Spleen (tissue), 7 donors: ENCODE measurements at regions not wholly inside any gene's neighbourhood (a gene's known extent, or its start where the extent isn't known, plus 50 kb on each side); places are given as distances from the start of the nearest gene placed in this dataset.

Source experiments
- CTCF ChIP-seq, 11 experiments: fragments of 200-600 bp in 7 of 11; fragments of 450-650 bp in 4 of 11; sonication (generic) in 4 of 11; IDR thresholded peaks in 8 of 11; conservative IDR thresholded peaks in 3 of 11; 1 replicate in 7 of 11; 2 replicates in 4 of 11; pipeline versions ENCODE4 v1.4.0 to v1.8.0; 2016 to 2021; ENCODE audit warnings: antibody characterized with exemption in 11 of 11, inconsistent platforms in 4 of 11, mild to moderate bottlenecking in 1 of 11
- POLR2AphosphoS5 ChIP-seq, 3 donors: sonication (generic); formaldehyde crosslinking; IDR thresholded peaks; one replicate each; pipeline ENCODE4 v1.5.1; 2017; ENCODE audit warnings: antibody characterized with exemption in 3 of 3
- donor health status: DM: no; HTN: no; CAD: no; lungs with moderate emphysema.
- donor health status: DM: no; HTN: no; CAD: no.
- donor health status: DM: no; HTN: no; CAD: no.

- TF ChIP-seq POLR2AphosphoS5 (IDR thresholded peaks at IDR 0.05) (no peak), CTCF (IDR thresholded peaks at IDR 0.05 in 8 of 11, conservative IDR thresholded peaks at IDR 0.05 in 3 of 11) (no peak)
Measured at GRCh38 chr12:77392467-77393088, 327.2 kb upstream of the E2F7 start.
